Endothelial cell of umbilical vein (primary cell): ENCODE measurements at regions not wholly inside any gene's neighbourhood (a gene's known extent, or its start where the extent isn't known, plus 50 kb on each side); places are given as distances from the start of the nearest gene placed in this dataset.

ENCODE experiments used
- BruUV-seq: library from RNA; stranded (reverse); fragments of 400-500 nt; replicated peaks from 2 replicates; lab custom pipeline; 2021; lab: Mats Ljungman, UMichigan
- CTCF ChIA-PET: fragments of 300-600, 350-600 bp; sonication (Branson Sonifier 250); formaldehyde crosslinking; loops from one replicate; lab custom pipeline; 2021; ENCODE audit warnings: antibody characterized with exemption, inconsistent platforms; lab: Charles Lee
- POLR2A ChIA-PET: fragments of 300-600, 350-600 bp; sonication (Branson Sonifier 250); formaldehyde crosslinking; loops from one replicate; lab custom pipeline; 2021; ENCODE audit warnings: antibody characterized with exemption, inconsistent platforms; lab: Charles Lee
- DNase-seq: peaks from one replicate; pipeline ENCODE4 v3.0.0-alpha.2; 2011; ENCODE audit warnings: low read depth, low spot score
- FAIRE-seq: peaks from 2 replicates; lab custom pipeline; 2011; peaks lifted over from hg19 to GRCh38; lab: Jason Lieb, UNC
- H2AFZ ChIP-seq: 2 replicates; pipeline ENCODE4 v1.6.0; 2012; ENCODE audit warnings: low read depth, low read length, control low read depth, inconsistent platforms
- H3K27ac ChIP-seq: 2 replicates; pipeline ENCODE4 v1.5.1; 2011; ENCODE audit warnings: low read depth, mild to moderate bottlenecking, control low read depth, low read length, moderate library complexity; ENCODE audit not compliant: insufficient read depth
- H3K27me3 ChIP-seq, 2 experiments: 2 replicates each; pipeline versions ENCODE4 v1.6.0 to v1.6.1; 2011; ENCODE audit warnings: low read length in 2 of 2, mixed read lengths in 1 of 2; ENCODE audit not compliant: control insufficient read depth in 2 of 2, insufficient read depth in 2 of 2
- H3K36me3 ChIP-seq, 2 experiments: 2 replicates in 1 of 2; 3 replicates in 1 of 2; pipeline ENCODE4 v1.5.1; 2011; ENCODE audit warnings: low read length in 2 of 2, mild to moderate bottlenecking in 1 of 2, moderate library complexity in 1 of 2; ENCODE audit not compliant: control insufficient read depth in 2 of 2, insufficient read depth in 2 of 2; ENCODE audit errors: extremely low read depth in 1 of 2
- H3K4me1 ChIP-seq: 3 replicates; pipeline ENCODE4 v1.5.1; 2011; ENCODE audit warnings: mild to moderate bottlenecking, low read length; ENCODE audit not compliant: control insufficient read depth, insufficient read depth; ENCODE audit errors: extremely low read depth
- H3K4me2 ChIP-seq: 2 replicates; pipeline ENCODE4 v1.6.1; 2011; ENCODE audit warnings: low read length, control low read depth, mixed read lengths; ENCODE audit not compliant: insufficient read depth
- H3K4me3 ChIP-seq, 3 experiments: fragments of 200-600 bp in 1 of 3; sonication (generic), shearing (Covaris generic) in 1 of 3; replicated peaks in 1 of 3; 2 replicates each; pipeline ENCODE4 v1.5.1; 2011 to 2016; ENCODE audit warnings: control low read depth in 3 of 3, low read length in 3 of 3, mild to moderate bottlenecking in 2 of 3, inconsistent platforms in 1 of 3, low read depth in 1 of 3, moderate library complexity in 1 of 3; ENCODE audit not compliant: insufficient read depth in 1 of 3
- H3K79me2 ChIP-seq: 2 replicates; pipeline ENCODE4 v1.6.0; 2012; ENCODE audit warnings: low read length, inconsistent platforms; ENCODE audit not compliant: control insufficient read depth, insufficient read depth
- H3K9ac ChIP-seq: replicated peaks from 2 replicates; pipeline ENCODE3; 2011; ENCODE audit warnings: low read length, control low read depth; ENCODE audit not compliant: insufficient read depth; ENCODE audit errors: extremely low read depth
- H3K9me1 ChIP-seq: replicated peaks from 3 replicates; pipeline ENCODE4 v1.6.0; 2011; ENCODE audit warnings: mild to moderate bottlenecking, low read length; ENCODE audit not compliant: control insufficient read depth, insufficient read depth; ENCODE audit errors: extremely low read depth
- H3K9me3 ChIP-seq: replicated peaks from 2 replicates; pipeline ENCODE4 v1.5.1; 2012; ENCODE audit warnings: low read length, inconsistent platforms; ENCODE audit not compliant: control insufficient read depth, insufficient read depth
- H4K20me1 ChIP-seq: replicated peaks from 2 replicates; pipeline ENCODE3; 2011; ENCODE audit warnings: mild to moderate bottlenecking, low read length; ENCODE audit not compliant: control insufficient read depth, insufficient read depth; ENCODE audit errors: extremely low read depth
- CTCF ChIP-seq, 2 donors: IDR thresholded peaks; 1 replicate in 1 of 2; 2 replicates in 1 of 2; pipeline ENCODE4 v1.5.1; 2011; ENCODE audit warnings: low read length in 2 of 2, mild to moderate bottlenecking in 2 of 2, moderate library complexity in 2 of 2, control low read depth in 1 of 2, inconsistent platforms in 1 of 2, low read depth in 1 of 2; ENCODE audit not compliant: insufficient read depth in 1 of 2; ENCODE audit errors: extremely low read depth in 1 of 2
- EZH2 ChIP-seq: IDR thresholded peaks from 2 replicates; pipeline ENCODE4 v1.6.1; 2012; ENCODE audit warnings: borderline replicate concordance, low read depth, mild to moderate bottlenecking, moderate library complexity, low read length, inconsistent platforms; ENCODE audit not compliant: severe bottlenecking
- FOS ChIP-seq: IDR thresholded peaks from 2 replicates; pipeline ENCODE4 v1.6.1; 2011; ENCODE audit warnings: mild to moderate bottlenecking, low read length, moderate library complexity, borderline replicate concordance; ENCODE audit not compliant: insufficient read depth
- GATA2 ChIP-seq: IDR thresholded peaks from 2 replicates; pipeline ENCODE4 v1.7.0; 2011; ENCODE audit warnings: low read depth, mild to moderate bottlenecking, moderate library complexity, mixed read lengths, low read length; ENCODE audit not compliant: insufficient read length, insufficient read depth
- JUN ChIP-seq: IDR thresholded peaks from 2 replicates; pipeline ENCODE4 v1.6.1; 2011; ENCODE audit warnings: borderline replicate concordance, low read depth; ENCODE audit not compliant: insufficient read length, insufficient read depth
- MAX ChIP-seq: IDR thresholded peaks from 2 replicates; pipeline ENCODE4 v1.6.1; 2011; ENCODE audit not compliant: insufficient read depth, insufficient read length
- MYC ChIP-seq: IDR thresholded peaks from one replicate; pipeline ENCODE4 v1.6.1; 2011; ENCODE audit warnings: mild to moderate bottlenecking, low read depth, low read length
- POLR2A ChIP-seq: IDR thresholded peaks from 2 replicates; pipeline ENCODE4 v1.6.1; 2012; ENCODE audit warnings: low read depth, mild to moderate bottlenecking, control low read depth, low read length
- POLR2AphosphoS5 ChIP-seq: IDR thresholded peaks from 2 replicates; pipeline ENCODE4 v1.6.1; 2012; ENCODE audit warnings: low read depth, mild to moderate bottlenecking, control low read depth, low read length, moderate library complexity; ENCODE audit not compliant: insufficient read depth
- dilution Hi-C: fragments of 300-500 bp; cut with MboI; formaldehyde crosslinking; loops from one replicate; pipeline ENCODE4 v1.15.0; 2019; ENCODE audit warnings: low sequenced_read_pairs; ENCODE audit not compliant: extremely low pct_ligation_motif_present
- intact Hi-C: fragments of 100-400 bp; cut with micrococcal nuclease; formaldehyde crosslinking; loops from one replicate; pipeline ENCODE4 v1.10.0; 2022

GRCh38 chr14:79920180-79920692, 291.1 kb downstream of the DIO2 start:
- intact Hi-C loops: no loop called here
- Histone ChIP-seq H3K27ac (no peak overlapping the region), H3K9ac (no peak overlapping the region), H3K36me3 (no peaks in the 10 kb centered on the region), H3K4me1 (no peaks in the 10 kb centered on the region), H3K9me3 (peaks cover 2% of the 10 kb centered on the region), H4K20me1 (no peaks in the 10 kb centered on the region), H3K27me3 (no peaks in the 10 kb centered on the region), H3K79me2 (no peaks in the 10 kb centered on the region), H3K4me2 (no peak overlapping the region), H3K9me1 (no peaks in the 10 kb centered on the region), H3K4me3 (no peak overlapping the region), H2AFZ (no peak overlapping the region)
- DNase-seq (no peak), FAIRE-seq (no peak)
- dilution Hi-C loops: no loop called here
- CTCF ChIA-PET: no interaction called here
- POLR2A ChIA-PET: no interaction called here
- TF ChIP-seq MYC (no peak), POLR2A (no peak), POLR2AphosphoS5 (no peak), FOS (no peak), CTCF (IDR thresholded peaks at IDR 0.05; ENCODE audit: extremely low read depth in 1 of 2, insufficient read depth in 1 of 2, low read depth in 1 of 2, low read length in 2 of 2) (no peak), MAX (no peak), EZH2 (no peak), GATA2 (no peak), JUN (no peak)
- BruUV-seq: no TSS peak
